GM21381 (cell line): ENCODE measurements at regions not wholly inside any gene's neighbourhood (a gene's known extent, or its start where the extent isn't known, plus 50 kb on each side); places are given as distances from the start of the nearest gene placed in this dataset.

Source experiments
- ATAC-seq: cut with Tn5 transposase; IDR thresholded peaks from one replicate; pipeline ENCODE4 v1.9.1; 2021; ENCODE audit warnings: mild to moderate bottlenecking, moderate library complexity; ENCODE audit not compliant: unreplicated experiment

- no peak for ATAC-seq
Measured at GRCh38 chr3:176574786-176575185, 622.5 kb downstream of the TBL1XR1 start.

DNA sequence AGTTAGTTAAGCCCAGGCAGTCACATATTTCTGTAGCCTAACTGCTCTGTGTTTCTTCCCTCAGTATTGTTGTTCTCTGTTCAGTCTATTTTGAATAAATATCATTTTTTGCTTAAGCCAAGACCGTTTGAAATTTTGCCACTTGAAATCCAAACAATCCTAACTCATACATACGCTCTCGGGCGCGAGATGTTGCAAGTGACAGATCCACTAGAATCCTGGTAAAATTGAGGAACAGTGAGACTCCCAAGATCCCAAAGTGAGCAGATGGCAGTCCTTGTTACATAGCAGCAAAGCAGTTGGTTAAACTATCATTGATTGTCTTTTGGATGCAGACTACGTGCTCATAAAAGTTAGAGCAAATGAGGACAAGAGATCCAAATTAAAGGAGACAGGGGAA lies 625.4 kb downstream of the TBL1XR1 start:
- no peak for ATAC-seq

DNA sequence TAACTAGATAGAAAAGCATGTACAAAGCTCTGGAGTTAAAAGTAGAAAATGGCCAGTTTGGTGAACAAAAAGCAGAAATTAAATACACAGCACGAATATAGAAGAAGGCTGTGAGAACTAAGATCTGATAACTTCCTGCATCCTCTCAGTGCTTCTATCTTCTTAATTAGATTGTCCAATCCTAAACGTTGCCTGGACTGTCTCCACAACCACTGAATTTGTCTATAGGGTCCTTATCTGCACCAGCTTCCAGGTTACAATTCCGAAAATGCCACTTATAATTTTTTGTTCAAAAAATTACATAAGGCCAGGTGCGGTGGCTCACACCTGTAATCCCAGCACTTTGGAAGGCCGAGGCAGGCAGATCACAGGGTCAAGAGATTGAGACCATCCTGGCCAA lies 626.3 kb downstream of the TBL1XR1 start:
- no peak for ATAC-seq

GRCh38 chr3:176568189-176568588 lies 629.1 kb downstream of the TBL1XR1 start:
- ATAC-seq = no peak

DNA sequence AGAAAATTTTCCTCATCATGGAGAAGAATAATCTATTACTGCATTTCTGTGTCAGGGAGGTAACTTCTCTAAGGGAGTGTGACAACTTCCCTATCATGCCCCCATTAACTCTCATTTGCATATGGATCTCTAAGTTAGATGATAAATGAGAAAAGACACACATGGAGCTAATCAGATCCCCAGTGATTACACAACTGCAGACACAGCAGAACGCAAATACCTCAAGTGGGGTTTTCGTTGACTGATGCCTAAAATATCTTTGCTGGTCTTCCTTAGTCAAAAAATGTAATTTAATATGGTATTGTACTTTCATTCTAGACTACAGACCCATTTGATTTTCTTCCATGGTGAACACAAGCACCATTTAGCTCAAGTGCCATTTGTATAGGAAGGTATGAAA lies 630.5 kb downstream of the TBL1XR1 start:
- no peak for ATAC-seq

- ATAC-seq = no peak
Measured at GRCh38 chr3:176562331-176562730, 635.0 kb downstream of the TBL1XR1 start.

- no peak for ATAC-seq
Measured at GRCh38 chr3:176561826-176562225, 635.5 kb downstream of the TBL1XR1 start.

DNA sequence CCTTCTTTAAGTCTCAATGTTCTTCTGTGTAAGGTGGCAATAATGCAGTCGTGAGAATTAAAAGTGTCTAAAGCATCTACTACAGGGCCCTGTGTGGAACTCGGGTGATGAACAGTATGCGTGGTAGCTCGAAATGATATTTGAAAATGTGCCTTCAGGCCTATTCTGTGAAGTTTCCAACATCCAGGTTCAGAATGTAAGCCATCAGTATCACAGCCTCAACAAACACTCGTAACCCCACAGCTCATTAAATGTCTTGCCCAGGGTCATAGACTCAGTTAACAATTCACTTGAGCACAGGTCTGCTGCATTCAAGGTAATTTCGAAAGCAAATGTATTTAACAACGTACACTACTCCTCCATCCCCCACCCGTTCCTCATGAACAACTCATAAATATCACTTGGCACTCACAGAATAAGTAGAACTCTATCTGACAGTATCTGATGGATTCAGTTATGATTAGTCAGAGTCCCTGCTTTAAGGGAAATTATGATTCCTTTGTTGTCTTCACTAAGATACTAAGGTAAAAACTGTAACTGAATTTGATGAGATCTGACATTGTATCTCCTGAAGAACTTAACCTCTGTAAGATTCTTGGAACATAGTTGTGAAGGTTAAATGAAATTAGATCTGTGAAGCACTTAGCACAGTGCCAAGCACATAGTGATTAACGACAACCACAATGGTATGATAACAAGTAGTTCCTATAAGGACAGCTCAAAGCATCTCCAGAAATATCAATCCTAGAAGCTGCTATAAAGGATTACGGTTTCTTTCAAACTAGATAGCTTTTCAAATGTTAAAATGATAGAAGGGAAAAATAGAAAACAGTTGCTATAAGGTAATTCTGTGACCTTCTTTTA lies 642.3 kb downstream of the TBL1XR1 start:
- no peak for ATAC-seq

DNA sequence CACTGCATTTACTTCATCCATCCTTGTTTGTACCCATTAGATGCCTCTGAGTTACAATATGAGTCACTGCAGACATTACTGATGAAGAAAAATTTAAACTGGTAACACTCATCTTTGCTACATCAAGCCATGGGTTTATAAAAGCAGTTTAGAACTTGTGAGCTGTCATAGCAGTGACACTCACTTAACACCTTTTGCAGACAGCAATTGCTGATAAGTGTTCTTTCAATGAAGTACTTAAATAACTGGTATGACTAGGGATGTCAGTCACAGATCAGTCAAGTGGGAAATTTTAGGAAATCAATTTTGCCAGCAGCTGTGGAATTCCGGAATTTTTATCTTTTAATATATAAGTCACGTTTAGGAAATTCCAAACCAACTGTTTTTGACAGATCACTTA lies 643.0 kb downstream of the TBL1XR1 start:
- ATAC-seq = no peak

DNA sequence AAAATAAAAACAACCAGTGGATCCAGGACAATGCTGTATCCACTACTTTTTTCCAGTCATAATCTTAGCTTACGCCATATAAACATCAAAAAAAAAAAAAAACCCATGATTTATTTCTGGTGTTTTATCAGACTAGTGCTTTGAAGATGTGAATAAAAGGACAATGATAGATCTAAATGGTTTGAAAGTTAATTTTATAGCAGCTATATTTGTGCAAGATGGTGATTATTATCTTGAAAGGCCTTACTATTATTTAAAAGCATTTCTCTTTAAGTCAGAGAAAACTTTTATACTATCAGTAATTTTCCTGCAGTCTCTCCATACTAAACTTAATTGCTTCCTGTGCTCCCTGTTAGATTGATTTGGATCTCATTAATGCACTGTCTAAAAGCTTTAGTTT lies 670.3 kb downstream of the TBL1XR1 start:
- ATAC-seq = no peak

GRCh38 chr3:176526225-176526624 lies 671.1 kb downstream of the TBL1XR1 start:
- no peak for ATAC-seq

- no peak for ATAC-seq
Measured at GRCh38 chr3:176523114-176523513, 674.2 kb downstream of the TBL1XR1 start.

DNA sequence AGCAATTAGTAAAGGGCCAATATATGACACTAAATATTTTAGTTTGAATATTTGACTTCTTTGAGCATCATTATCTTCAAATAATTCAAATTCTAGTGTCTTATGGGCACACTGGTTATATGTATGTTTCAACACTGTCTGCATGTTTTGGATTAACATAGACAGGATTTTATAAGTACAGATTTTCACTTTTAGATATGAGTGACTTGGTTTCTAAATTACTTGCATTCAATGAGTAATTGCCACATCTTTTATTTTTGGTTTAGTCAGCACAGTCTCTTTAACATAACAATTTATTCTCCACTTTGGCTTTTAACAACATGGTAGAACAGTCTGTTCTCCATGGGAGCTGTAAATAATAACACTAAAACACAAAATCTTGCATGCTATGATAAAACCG lies 674.8 kb downstream of the TBL1XR1 start:
- no peak for ATAC-seq

- ATAC-seq = no peak
Measured at GRCh38 chr3:176521531-176522175, 675.6 kb downstream of the TBL1XR1 start.

GRCh38 chr3:176514297-176514696 lies 683.0 kb downstream of the TBL1XR1 start:
- ATAC-seq = no peak

DNA sequence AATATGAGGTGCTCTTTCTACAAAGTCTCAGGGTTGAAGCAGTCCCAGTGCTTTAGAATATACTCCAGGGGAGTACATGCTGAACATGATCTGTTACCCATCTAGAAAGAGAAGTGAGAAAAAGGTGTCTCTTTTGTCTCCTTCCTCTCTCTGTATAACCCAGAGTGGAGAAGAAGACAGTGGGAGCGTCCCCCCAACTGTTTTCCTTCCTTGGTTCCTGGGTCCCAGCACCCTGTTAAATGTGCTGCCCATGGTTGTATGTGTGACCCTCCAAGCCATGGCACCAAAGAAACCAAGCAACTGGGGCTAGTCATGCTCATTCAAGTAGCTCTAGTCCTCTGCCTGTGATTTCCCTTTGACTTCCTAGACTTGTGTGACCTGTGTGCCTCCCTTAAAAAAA lies 683.7 kb downstream of the TBL1XR1 start:
- ATAC-seq = no peak

DNA sequence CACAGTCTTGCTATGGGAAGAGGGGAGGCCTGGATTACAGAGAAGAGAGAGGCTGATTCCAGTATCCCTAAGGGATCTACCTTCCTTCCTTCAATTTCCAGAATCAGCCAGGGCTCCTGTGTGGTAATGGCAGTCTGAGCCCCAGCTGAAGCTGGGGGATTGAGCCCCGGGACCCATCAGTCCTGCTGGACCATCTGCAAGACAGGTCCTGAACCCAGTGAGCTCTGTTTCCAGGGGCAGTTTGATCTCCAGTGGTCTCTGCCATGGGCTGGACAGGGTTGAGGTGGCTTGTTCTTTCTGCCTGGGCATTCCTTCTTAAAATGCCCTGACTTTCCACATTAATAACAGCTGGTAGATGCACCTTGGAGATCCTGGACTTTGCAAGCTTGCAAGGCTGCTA lies 685.2 kb downstream of the TBL1XR1 start:
- no peak for ATAC-seq

- ATAC-seq = no peak
Measured at GRCh38 chr3:176510097-176510496, 687.2 kb downstream of the TBL1XR1 start.

DNA sequence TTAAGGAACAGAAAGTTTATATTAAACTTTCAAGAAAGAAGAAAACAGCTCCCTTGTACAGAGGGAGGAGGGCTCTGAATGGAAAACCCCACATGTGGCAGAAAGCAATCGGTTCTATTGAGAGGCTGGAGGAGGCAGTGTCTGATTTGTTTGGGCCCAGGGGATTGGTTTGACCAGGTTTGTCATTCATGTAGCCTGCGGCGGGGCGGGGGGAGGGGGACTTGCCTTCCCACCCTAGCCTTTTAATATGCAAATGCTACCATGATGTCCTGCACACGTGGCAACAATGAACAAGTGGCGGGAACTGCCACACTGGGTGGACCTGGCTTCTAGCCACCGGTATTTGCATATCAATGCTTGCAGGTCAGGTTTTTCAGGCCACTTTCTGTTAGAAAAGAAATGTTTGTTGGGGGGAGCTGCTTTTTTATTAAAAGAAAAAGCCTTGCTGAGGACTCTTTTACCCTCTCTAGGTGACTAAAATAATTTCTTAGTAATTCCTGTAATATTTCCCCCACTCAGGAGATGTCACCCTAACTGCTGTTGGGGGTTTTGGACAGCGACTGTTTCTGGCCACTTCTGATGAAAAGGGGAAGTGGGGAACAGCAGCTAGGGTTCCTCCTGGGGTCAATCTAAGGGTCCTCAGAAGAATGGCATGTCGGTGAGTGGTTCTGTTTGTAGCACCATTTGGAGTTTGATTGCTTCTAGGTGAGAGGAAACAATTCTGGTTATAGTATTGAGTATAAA lies 691.2 kb downstream of the TBL1XR1 start:
- no peak for ATAC-seq

DNA sequence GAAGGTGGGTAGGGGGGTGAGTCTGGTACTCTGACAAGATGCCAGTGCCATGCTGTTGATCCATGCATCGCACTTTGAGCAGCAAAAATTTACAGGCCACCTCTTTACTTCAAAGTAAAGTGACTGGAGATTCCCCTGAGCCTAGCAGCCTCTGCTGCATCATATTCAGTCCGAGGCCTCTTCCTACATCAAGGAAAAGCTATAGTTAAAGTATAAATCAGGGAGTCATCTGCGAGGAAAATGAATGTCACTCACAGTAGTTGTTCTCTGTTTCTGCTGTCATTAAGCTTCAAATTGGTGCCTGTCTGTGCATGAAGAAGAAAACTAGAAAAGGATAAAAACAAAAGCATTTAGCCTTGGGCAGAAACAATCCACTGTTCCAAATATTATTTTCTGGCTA lies 706.2 kb downstream of the TBL1XR1 start:
- no peak for ATAC-seq

GRCh38 chr3:176490357-176490756 lies 706.9 kb downstream of the TBL1XR1 start:
- ATAC-seq = no peak

- no peak for ATAC-seq
Measured at GRCh38 chr3:176479248-176479647, 718.0 kb downstream of the TBL1XR1 start.
